ENCODE measurements at regions not wholly inside any gene's neighbourhood (a gene's known extent, or its start where the extent isn't known, plus 50 kb on each side); places are given as distances from the start of the nearest gene placed in this dataset.
A peak's percentile ranks its signal among the peaks of the same experiment; 100 is the strongest.

GRCh38 chr13:24011266-24011665 lies 114.0 kb upstream of the C1QTNF9B start:
- H3K4me1 Mint-ChIP-seq = peaks cover under 1% of the 10 kb centered on the region
- DNase-seq (ENCODE audit: low spot score in 2 of 2, unreplicated experiment in 2 of 2) = no peak
- H3K27me3 Mint-ChIP-seq (ENCODE audit: low read depth) = peaks cover 2% of the 10 kb centered on the region
- H3K36me3 Mint-ChIP-seq = no peaks in the 10 kb centered on the region
- no peak overlapping the region for H3K27ac Mint-ChIP-seq
- TF ChIP-seq CTCF (IDR thresholded peaks at IDR 0.05; ENCODE audit: unreplicated experiment) = no peak
- H3K4me3 Mint-ChIP-seq = no peak overlapping the region
- no peaks in the 10 kb centered on the region for H3K9me3 Mint-ChIP-seq

- Mint-ChIP-seq H3K9me3 (no peaks in the 10 kb centered on the region), H3K4me3 (no peak overlapping the region), H3K27me3 (ENCODE audit: low read depth) (peaks cover 2% of the 10 kb centered on the region), H3K36me3 (no peaks in the 10 kb centered on the region), H3K27ac (no peak overlapping the region), H3K4me1 (no peaks in the 10 kb centered on the region)
- no peak for TF ChIP-seq CTCF (IDR thresholded peaks at IDR 0.05; ENCODE audit: unreplicated experiment)
- no peak for DNase-seq (ENCODE audit: low spot score in 2 of 2, unreplicated experiment in 2 of 2)
Measured at GRCh38 chr13:24012648-24013047, 115.3 kb upstream of the C1QTNF9B start.

GRCh38 chr13:24013189-24013588 lies 115.9 kb upstream of the C1QTNF9B start:
- Mint-ChIP-seq H3K4me3 (no peak overlapping the region), H3K27me3 (ENCODE audit: low read depth) (peaks cover 2% of the 10 kb centered on the region), H3K27ac (no peak overlapping the region), H3K9me3 (no peaks in the 10 kb centered on the region), H3K36me3 (no peaks in the 10 kb centered on the region), H3K4me1 (no peaks in the 10 kb centered on the region)
- TF ChIP-seq CTCF (IDR thresholded peaks at IDR 0.05; ENCODE audit: unreplicated experiment) = no peak
- no peak for DNase-seq (ENCODE audit: low spot score in 2 of 2, unreplicated experiment in 2 of 2)

- no peak overlapping the region for H3K4me3 Mint-ChIP-seq
Measured at GRCh38 chr13:24016046-24016445, 118.7 kb upstream of the C1QTNF9B start.

GRCh38 chr13:24022568-24022967 lies 125.3 kb upstream of the C1QTNF9B start:
- Mint-ChIP-seq H3K27me3 (ENCODE audit: low read depth) (no peaks in the 10 kb centered on the region), H3K4me3 (no peak overlapping the region), H3K9me3 (peaks cover 8% of the 10 kb centered on the region), H3K4me1 (no peaks in the 10 kb centered on the region), H3K27ac (peak overlapping the region; percentile 47), H3K36me3 (no peaks in the 10 kb centered on the region)
- no peak for DNase-seq (ENCODE audit: low spot score in 2 of 2, unreplicated experiment in 2 of 2)
- no peak for TF ChIP-seq CTCF (IDR thresholded peaks at IDR 0.05; ENCODE audit: unreplicated experiment)

More at GRCh38 chr13:24016046-24016445, 118.7 kb upstream of the C1QTNF9B start:
- Mint-ChIP-seq H3K9me3 (no peaks in the 10 kb centered on the region), H3K27ac (no peak overlapping the region), H3K27me3 (ENCODE audit: low read depth) (no peaks in the 10 kb centered on the region), H3K36me3 (no peaks in the 10 kb centered on the region), H3K4me1 (no peaks in the 10 kb centered on the region)
- TF ChIP-seq CTCF (IDR thresholded peaks at IDR 0.05; ENCODE audit: unreplicated experiment) = no peak
- DNase-seq (ENCODE audit: low spot score in 2 of 2, unreplicated experiment in 2 of 2) = no peak

GRCh38 chr13:24023073-24023472 lies 125.8 kb upstream of the C1QTNF9B start:
- no peak overlapping the region for H3K27ac Mint-ChIP-seq

More at GRCh38 chr13:24023073-24023472, 125.8 kb upstream of the C1QTNF9B start:
- H3K4me3 Mint-ChIP-seq = no peak overlapping the region
- H3K4me1 Mint-ChIP-seq = no peaks in the 10 kb centered on the region
- no peak for TF ChIP-seq CTCF (IDR thresholded peaks at IDR 0.05; ENCODE audit: unreplicated experiment)
- DNase-seq (ENCODE audit: low spot score in 2 of 2, unreplicated experiment in 2 of 2) = no peak
- H3K36me3 Mint-ChIP-seq = no peaks in the 10 kb centered on the region
- H3K27me3 Mint-ChIP-seq (ENCODE audit: low read depth) = no peaks in the 10 kb centered on the region
- H3K9me3 Mint-ChIP-seq = peaks cover 8% of the 10 kb centered on the region
